Smooth muscle cell (in vitro differentiated cells): ENCODE measurements at regions not wholly inside any gene's neighbourhood (a gene's known extent, or its start where the extent isn't known, plus 50 kb on each side); places are given as distances from the start of the nearest gene placed in this dataset.

ENCODE experiments used
- DNase-seq: peaks from one replicate; lab custom pipeline; 2025; ENCODE audit not compliant: unreplicated experiment; lab: John Stamatoyannopoulos, UW
- H2AFZ ChIP-seq: fragments of 200-600 bp; sonication (generic); 2 replicates; pipeline ENCODE4 v1.6.0; 2016; ENCODE audit warnings: antibody characterized with exemption, low read depth, mild to moderate bottlenecking
- H3F3A ChIP-seq: fragments of 200-600 bp; sonication (generic); 2 replicates; pipeline ENCODE4 v1.6.0; 2017; ENCODE audit warnings: antibody characterized with exemption, low read depth
- H3K27ac ChIP-seq: fragments of 200-600 bp; sonication (generic); 2 replicates; pipeline ENCODE4 v1.5.1; 2016; ENCODE audit warnings: low read depth, mild to moderate bottlenecking
- H3K27me3 ChIP-seq: fragments of 200-600 bp; sonication (generic); 2 replicates; pipeline ENCODE4 v1.6.1; 2016; ENCODE audit warnings: low read depth, mild to moderate bottlenecking
- H3K36me3 ChIP-seq: fragments of 200-600 bp; sonication (generic); 2 replicates; pipeline ENCODE4 v1.5.1; 2016; ENCODE audit warnings: low read depth
- H3K4me1 ChIP-seq: fragments of 200-600 bp; sonication (generic); 2 replicates; pipeline ENCODE4 v1.5.1; 2016; ENCODE audit warnings: low read depth
- H3K4me2 ChIP-seq: fragments of 200-600 bp; sonication (generic); 2 replicates; pipeline ENCODE4 v1.6.0; 2016; ENCODE audit warnings: mild to moderate bottlenecking
- H3K4me3 ChIP-seq: fragments of 200-600 bp; sonication (generic); 2 replicates; pipeline ENCODE4 v1.5.1; 2016; ENCODE audit warnings: mild to moderate bottlenecking
- H3K79me2 ChIP-seq: fragments of 200-600 bp; sonication (generic); 2 replicates; pipeline ENCODE4 v1.6.0; 2016; ENCODE audit warnings: low read depth, mild to moderate bottlenecking
- H3K9ac ChIP-seq: fragments of 200-600 bp; sonication (generic); 2 replicates; pipeline ENCODE4 v1.6.0; 2016; ENCODE audit warnings: low read depth
- H3K9me3 ChIP-seq: fragments of 200-600 bp; sonication (generic); replicated peaks from 2 replicates; pipeline ENCODE4 v1.5.1; 2016; ENCODE audit warnings: low read depth
- H4K20me1 ChIP-seq: fragments of 200-600 bp; sonication (generic); 2 replicates; pipeline ENCODE4 v1.6.0; 2016; ENCODE audit warnings: low read depth
- CTCF ChIP-seq: fragments of 200-600 bp; sonication (generic); IDR thresholded peaks from 2 replicates; pipeline ENCODE4 v1.5.1; 2017; ENCODE audit warnings: borderline replicate concordance, mild to moderate bottlenecking, antibody characterized with exemption; ENCODE audit not compliant: insufficient read depth, poor library complexity, severe bottlenecking
- WGBS: methylation state at CpG from one replicate; pipeline ENCODE4 v1.1.7; 2016; ENCODE audit warnings: low lambda C conversion rate; 5-methylcytosine and 5-hydroxymethylcytosine counted together

- H3K4me3 ChIP-seq: no peak overlapping the region
- no peak overlapping the region for H3K27ac ChIP-seq
- H3K9ac ChIP-seq: no peak overlapping the region
- no peaks in the 10 kb centered on the region for H3K4me1 ChIP-seq
- no peaks in the 10 kb centered on the region for H3K79me2 ChIP-seq
- no peak for TF ChIP-seq CTCF
- no peak overlapping the region for H2AFZ ChIP-seq
- DNase-seq: no peak
- no peaks in the 10 kb centered on the region for H3F3A ChIP-seq
- H3K27me3 ChIP-seq: no peaks in the 10 kb centered on the region
- H4K20me1 ChIP-seq: no peaks in the 10 kb centered on the region
- no peaks in the 10 kb centered on the region for H3K36me3 ChIP-seq
- H3K9me3 ChIP-seq: no peaks in the 10 kb centered on the region
- H3K4me2 ChIP-seq: no peak overlapping the region
- 50% methylated on average over 10 of the region's 10 CpGs for WGBS
Observed at GRCh38 chr19:28393574-28394336, 819.2 kb downstream of the UQCRFS1 start.

GRCh38 chr19:28388988-28389387 lies 824.0 kb downstream of the UQCRFS1 start:
- Histone ChIP-seq H2AFZ (no peak overlapping the region), H3K79me2 (no peaks in the 10 kb centered on the region), H3K27me3 (no peaks in the 10 kb centered on the region), H3K9ac (no peak overlapping the region), H3K4me1 (no peaks in the 10 kb centered on the region), H3K27ac (no peak overlapping the region), H4K20me1 (no peaks in the 10 kb centered on the region), H3K9me3 (no peaks in the 10 kb centered on the region), H3F3A (no peaks in the 10 kb centered on the region), H3K36me3 (no peaks in the 10 kb centered on the region), H3K4me3 (no peak overlapping the region), H3K4me2 (no peak overlapping the region)
- no peak for TF ChIP-seq CTCF
- 80% methylated on average over 3 of the region's 3 CpGs for WGBS
- no peak for DNase-seq

- Histone ChIP-seq H3K27ac (no peak overlapping the region), H3K4me1 (no peaks in the 10 kb centered on the region), H3K9me3 (no peaks in the 10 kb centered on the region), H2AFZ (no peak overlapping the region), H3K79me2 (no peaks in the 10 kb centered on the region), H3K9ac (no peak overlapping the region), H3K4me3 (no peak overlapping the region), H4K20me1 (no peaks in the 10 kb centered on the region), H3K4me2 (no peak overlapping the region), H3K36me3 (no peaks in the 10 kb centered on the region), H3F3A (no peaks in the 10 kb centered on the region), H3K27me3 (no peaks in the 10 kb centered on the region)
- WGBS: 79% methylated on average over 4 of the region's 4 CpGs
- DNase-seq: no peak
- TF ChIP-seq CTCF: no peak
Observed at GRCh38 chr19:28387507-28387906, 825.4 kb downstream of the UQCRFS1 start.

- H3K9me3 ChIP-seq: no peaks in the 10 kb centered on the region
- no peaks in the 10 kb centered on the region for H3K27me3 ChIP-seq
- no peaks in the 10 kb centered on the region for H3K4me1 ChIP-seq
- H3F3A ChIP-seq: no peaks in the 10 kb centered on the region
- 88% methylated on average over 6 of the region's 6 CpGs for WGBS
- no peaks in the 10 kb centered on the region for H3K79me2 ChIP-seq
- H2AFZ ChIP-seq: no peak overlapping the region
- no peak overlapping the region for H3K27ac ChIP-seq
- no peaks in the 10 kb centered on the region for H3K36me3 ChIP-seq
- TF ChIP-seq CTCF: no peak
- H3K4me2 ChIP-seq: no peak overlapping the region
- H3K9ac ChIP-seq: no peak overlapping the region
- no peaks in the 10 kb centered on the region for H4K20me1 ChIP-seq
- no peak overlapping the region for H3K4me3 ChIP-seq
- DNase-seq: no peak
Observed at GRCh38 chr19:28386470-28386869, 826.5 kb downstream of the UQCRFS1 start.
